ENCODE measurements at regions not wholly inside any gene's neighbourhood (a gene's known extent, or its start where the extent isn't known, plus 50 kb on each side); places are given as distances from the start of the nearest gene placed in this dataset.
"Not testable (repeated sequence)": the region's sequence is repeated elsewhere in the genome, so short reads cannot be mapped to it uniquely, and the experiment has no call there.

DNA sequence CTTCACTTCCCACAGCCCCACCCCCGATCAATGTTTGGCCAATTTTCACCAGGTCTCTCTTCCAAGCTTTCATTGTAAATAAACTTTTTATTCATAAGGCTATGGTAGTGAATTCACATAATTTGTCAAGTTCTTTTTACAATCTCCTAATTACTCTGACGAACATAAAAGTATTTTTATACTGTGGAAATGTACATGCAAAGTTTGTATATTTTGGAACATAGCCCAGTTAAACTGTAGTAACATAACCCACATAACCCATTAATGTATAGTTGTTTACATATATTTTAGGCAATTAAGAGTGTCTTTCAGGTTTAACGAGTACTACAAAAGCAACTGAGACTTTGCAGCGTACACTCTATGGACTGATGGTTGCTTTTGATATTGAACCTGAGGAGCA is 228.3 kb upstream of the ERBB4 start:
- no peak for DNase-seq

DNA sequence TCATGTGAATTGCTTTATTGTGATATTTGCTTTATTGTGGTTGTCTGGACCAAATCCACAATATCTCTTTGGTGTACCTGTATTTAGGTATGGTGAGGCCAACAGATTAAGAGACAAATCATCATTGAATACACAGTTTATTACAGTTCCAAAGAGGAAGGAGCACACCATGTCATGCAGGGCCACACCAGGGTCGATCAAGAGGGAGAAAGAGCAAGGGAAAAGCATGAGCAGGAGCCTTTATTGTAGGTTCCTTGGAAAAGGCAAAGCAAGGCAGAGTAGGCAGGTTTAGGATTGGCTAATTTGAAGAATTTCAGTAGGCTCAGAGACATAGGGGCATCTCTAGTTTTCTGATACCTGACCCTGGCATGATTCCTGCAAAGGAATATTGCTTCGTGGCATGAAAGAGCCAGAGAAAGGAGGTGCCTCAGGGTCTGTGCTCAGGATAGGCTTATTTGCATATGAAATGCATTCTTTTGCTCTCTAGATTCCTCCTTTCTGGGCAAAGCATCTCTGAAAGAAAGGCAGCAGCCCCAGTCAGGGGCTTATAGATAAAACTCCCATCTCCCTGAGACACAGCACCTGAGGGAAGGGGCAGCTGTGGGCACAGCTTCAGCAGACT is 214.2 kb upstream of the ERBB4 start:
- DNase-seq: no peak

- no peak for DNase-seq
These were observed 206.8 kb upstream of the ERBB4 start for GRCh38 chr2:212745359-212745758.

DNA sequence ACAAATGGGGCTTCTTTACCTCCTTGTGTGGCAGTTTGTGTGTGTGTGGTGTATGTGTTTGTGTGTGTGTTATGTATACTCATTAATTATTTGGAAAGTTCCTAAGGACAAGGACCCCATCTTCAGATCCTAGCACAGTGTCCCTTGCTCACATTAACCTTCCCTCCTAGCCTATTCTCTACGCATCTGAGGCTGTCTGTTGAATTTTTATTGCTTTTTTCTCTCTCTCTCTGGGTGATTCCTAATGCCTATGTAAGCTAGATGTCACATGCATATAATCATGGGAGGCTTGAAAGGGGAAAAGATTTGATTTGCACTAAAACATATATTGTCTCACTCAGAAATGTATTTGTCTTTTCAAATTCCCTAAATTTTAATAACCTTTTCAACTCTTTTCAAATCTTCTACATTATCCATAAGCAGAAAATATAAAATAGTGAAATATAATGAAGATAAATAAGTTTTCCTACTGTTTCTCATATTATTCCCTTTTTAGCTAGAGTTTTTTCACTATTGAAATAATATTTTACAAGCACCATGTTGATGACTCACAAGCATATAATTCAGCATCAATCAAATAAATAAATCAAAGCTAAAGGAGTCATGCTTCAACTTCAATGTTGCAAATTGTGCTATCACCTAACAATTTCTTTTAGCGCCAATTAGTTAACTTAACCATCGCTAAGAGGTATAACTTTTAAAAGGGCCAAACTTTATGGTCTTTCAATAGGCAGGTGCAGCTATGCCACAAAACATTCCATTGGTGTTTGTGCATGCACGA is 199.0 kb upstream of the ERBB4 start:
- no peak for DNase-seq

GRCh38 chr2:212736385-212736726 is 197.8 kb upstream of the ERBB4 start:
- no peak for DNase-seq

DNA sequence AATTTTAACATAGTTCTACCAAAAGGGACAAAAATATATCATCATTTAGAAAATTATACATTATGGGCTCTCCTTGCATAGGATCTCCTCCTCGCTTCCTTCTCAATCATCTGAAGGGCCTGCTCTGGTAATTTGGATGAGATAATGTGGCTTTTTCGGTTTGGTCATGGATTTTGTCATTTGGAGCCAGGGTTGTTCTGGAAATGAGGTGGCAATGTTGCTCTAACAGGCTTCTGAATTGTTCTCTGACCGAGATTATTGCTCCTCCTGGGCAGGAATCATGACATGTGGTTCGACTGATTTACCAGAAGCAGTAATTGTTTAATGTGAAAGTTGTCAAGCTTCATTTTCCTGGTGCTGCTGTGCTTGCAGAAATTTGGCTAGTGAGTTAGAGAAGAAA is 194.7 kb upstream of the ERBB4 start:
- peak in 1 of 5 donors; percentile 9 for DNase-seq

DNA sequence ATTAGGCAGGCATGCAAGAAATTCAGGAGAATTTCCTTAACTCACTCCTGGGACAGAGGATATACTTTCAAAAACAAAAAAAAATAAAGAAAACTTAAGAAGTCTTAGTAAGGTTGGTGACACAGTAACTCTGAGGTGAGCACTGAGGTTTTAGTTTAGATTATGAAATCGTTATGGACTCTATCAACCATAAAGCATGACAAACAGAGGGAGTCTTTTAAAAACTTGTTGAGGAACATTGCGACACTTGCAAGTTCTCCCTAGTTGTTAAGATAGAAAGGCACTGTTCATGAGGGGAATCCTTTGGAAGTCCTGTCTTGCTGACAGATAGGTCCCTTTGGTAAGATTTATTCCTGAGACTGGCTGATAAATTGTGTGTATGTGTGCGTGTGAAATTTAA is 194.3 kb upstream of the ERBB4 start:
- DNase-seq: no peak

DNA sequence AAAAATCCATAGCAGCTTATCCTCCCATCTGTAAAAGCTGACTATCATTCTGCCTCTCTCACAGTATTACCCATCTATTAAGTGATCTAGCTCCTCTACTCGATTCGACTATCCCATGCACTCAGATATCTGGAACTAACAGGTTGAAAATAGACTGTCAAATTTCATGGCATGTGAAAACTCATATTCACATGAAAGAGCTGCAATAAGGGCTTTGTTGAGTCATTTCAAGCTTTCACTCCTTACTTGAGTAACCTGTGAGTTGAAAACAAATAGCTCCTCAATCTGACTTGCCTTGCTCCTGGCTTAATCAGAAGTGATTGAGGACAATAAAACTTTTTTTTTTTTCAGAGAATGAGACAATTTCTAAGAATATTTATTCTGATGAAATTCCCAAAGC is 192.4 kb upstream of the ERBB4 start:
- DNase-seq: peak in 1 of 5 donors; percentile 47

DNA sequence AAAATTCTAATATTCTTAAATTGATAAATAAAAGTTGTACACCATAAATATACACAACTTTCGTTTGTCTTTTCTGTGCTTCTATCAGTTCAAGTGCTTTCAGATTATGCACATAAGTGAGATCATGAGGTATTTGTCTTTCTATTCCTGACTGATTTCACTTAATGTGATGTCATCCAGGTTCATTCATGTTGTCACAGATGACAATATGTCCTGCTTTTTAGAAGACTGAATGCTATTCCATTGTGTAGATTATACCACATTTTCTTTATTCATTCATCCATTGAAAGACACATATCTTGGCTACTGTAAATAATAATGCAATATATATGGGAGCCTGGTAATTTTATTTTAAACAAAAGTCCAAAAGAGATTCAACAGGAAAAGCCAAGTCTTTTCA is 190.1 kb upstream of the ERBB4 start:
- no peak for DNase-seq

DNA sequence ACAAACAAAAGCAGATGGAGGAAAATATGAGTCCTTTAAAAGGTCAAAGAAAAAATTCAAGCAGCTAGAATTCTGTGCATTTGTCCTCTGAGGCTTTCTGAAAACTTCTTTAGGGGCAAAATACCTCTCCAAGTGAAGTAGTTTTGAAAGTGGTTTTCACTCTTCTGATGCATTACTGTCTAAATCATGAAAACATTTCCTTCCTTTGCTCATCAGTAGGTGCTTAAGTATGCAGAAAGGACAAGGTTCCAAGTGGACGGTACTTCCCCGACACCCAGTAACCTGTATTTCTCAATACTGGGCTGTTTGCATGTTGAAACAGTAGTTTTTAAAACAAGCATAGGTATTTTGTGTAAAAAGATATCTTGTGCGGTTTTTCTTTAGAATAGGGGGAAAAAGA is 189.1 kb upstream of the ERBB4 start:
- peak in 1 of 5 donors; percentile 13 for DNase-seq

DNA sequence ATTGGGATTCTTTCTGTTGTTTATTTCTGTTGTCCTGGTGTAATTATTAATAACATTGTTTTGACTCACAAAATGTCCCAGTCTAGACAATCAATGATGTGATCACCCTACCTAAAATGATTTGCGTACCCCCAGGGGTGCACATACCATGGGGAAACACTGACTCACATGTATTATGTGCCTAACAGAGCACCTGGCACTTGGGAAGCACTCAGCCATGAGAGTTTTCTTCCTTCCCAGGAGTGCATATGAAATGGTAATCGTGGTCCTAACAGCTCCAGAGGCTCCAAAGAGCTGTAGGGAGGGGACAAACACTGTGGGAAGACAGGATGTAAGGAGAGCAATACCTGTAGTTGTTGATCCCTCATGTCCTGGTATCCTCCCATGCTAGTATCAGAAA is 187.8 kb upstream of the ERBB4 start:
- no peak for DNase-seq

GRCh38 chr2:212725180-212725579 is 186.6 kb upstream of the ERBB4 start:
- no peak for DNase-seq

DNA sequence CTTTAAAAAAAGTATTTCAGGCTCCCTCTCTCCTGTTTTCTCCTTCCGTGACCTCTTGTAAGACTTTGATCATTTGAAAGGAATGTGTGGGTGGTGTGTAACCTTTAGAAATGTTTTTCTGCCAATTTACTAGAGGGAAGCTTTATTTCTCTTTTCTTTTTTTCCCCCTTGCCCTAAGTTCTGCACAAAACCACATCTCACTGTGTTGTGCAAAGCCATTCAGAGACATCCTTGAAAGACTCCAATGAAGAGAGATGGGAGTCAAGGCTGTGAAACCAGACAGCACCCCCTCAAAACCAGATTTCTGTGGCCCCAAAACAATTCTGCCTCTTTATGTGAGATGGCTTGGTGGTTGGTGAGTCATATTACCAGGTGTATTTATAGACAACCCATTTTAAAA is 184.6 kb upstream of the ERBB4 start:
- no peak for DNase-seq

DNA sequence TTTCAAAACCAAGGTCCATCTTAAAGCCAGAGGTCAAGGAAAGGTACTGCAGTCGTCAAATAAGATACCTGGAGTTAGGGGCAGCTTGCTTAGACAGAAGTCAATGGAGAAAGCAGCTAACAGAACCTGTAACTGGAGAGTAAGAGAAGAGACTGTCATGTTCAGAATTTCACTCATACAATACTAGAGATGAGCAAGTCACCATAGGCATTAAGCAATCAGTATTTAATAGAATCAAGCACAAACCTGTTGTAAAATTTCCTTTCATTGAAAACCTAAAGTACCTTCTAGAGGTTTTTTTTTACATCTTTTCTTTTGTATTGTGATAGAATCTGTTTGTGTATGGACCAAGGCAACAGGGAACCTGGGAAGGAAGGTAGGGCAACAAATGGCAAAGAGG is 183.4 kb upstream of the ERBB4 start:
- no peak for DNase-seq

GRCh38 chr2:212721026-212721451 is 182.4 kb upstream of the ERBB4 start:
- no peak for DNase-seq

GRCh38 chr2:212715411-212715810 is 176.8 kb upstream of the ERBB4 start:
- DNase-seq: not testable (repeated sequence)

DNA sequence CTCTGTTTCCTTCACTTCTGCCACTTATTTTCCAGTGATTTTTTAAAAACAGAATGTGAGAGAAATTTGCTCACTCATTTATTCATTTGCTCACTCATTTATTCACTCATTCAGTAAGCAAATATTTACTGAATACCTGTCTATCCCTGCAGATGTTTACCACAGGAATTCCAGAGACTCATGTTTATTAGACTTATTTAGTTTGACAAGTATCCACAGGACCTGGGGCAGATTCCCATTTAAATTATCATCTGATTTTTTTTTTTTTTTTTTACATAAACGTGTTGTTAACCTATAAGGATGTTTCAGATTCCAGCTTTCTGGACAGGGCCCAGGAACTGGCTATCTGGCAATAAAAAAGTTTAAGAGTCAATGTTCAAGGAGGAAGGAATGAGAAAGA is 175.1 kb upstream of the ERBB4 start:
- DNase-seq: no peak

DNA sequence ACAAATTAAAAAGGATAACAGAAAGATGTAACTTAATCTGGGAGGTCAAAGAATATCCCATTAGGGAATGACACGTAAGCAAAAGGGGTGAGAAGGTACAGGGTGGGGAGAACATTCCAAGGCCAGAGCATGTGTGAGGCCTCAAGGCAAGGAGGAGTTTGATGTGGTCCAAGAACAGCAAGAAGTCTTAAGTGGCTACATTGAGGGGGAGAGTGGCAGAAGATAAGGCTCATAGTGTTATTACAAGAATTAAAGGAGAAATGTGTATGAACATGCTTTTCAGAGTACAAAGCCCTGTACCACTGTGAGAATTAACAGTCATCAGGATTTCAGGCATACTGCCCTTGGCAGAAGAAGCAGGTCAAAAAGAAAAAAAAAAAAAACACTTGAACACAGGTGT is 174.4 kb upstream of the ERBB4 start:
- DNase-seq: no peak

DNA sequence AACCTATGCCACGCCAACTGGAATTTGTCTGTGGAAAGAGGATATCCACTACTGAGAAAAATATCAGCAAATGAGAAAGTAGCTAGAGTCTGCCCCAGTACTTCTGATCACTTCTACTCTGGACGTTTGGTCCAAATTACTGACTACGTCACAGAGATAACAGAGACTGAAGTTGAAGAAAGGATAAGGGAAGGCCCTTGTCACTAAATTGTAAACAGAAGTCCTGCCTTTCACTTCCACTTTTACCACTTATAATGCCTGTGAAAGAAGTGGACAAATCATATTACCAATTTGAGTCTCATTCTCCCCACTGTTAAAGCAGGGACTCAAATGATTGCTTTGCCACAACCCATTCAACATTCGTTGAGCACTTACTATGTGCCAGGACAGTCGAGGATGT is 173.9 kb upstream of the ERBB4 start:
- DNase-seq: no peak

DNA sequence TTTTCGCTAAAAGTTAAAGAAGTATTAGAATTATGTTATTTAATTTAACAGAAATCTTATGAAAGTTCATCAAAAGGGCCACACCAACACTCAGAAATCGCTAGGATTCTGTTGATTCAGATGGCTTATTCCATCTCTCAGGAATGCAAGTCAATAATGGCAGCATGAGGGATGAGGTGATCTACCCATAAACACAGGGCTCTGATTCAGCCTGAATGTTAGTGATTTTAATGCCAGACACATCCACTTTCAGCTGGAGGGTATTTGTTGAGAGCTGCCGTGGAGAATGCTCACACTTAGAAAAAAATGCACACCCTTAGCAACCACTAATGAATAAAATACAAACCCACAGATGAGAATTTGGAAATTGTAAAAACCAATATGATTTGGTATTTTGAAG is 173.3 kb upstream of the ERBB4 start:
- no peak for DNase-seq

DNA sequence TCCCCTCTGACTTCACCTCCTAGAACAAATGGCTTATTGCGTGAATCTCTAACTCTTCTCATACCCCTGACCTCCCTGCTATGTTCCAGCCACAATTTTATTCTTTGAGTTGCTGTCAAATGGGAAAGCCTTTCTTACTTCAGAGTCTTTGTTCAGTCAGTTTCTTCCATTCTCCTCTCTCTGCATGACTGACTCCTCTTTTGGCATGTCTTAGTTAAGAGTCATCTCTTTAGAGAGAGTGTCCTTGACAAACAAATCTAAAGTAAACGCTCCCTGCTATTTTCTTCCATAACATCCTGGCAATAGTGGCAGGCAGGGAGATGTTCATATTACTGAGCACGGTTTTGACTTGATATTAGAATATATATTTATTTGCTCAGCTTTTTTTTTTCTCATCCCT is 170.7 kb upstream of the ERBB4 start:
- DNase-seq: no peak

- no peak for DNase-seq
These were observed 169.8 kb upstream of the ERBB4 start for GRCh38 chr2:212708355-212708754.

DNA sequence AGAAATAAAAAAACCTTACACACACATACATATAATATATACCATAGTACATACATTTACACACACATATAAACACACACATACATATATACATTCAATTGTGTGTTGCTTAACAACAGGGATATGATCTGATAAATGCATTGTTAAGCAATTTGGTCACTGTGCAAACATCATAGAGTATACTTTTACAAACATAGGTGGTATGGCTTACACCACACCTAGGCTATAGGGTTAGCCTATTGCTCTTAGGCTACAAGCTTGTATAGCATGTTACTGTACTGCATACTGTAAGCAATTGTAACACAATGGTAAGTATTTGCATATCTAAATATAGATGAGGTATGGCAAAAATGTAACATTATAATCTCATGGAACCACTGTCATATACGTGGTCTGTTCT is 156.8 kb upstream of the ERBB4 start:
- DNase-seq: no peak

GRCh38 chr2:212694398-212694797 is 155.8 kb upstream of the ERBB4 start:
- DNase-seq: no peak

DNA sequence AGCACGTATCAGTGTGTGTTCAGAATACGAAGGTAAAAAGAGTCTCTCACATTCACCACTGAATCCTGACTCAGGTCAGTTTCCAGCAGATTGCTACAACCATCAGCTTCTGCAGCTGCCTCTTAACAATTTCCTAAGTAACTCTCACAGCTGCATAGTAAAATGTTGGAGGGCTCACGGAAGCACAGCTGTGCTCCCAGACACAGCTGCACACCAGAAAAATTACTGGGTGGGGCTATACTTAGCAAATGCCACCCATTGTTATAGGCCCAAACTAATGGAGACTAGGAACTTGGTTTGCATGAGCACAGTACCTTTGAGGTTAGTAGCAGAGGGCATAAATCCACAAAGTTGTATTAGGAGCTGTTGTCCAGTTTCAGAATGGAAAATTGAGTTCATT is 153.9 kb upstream of the ERBB4 start:
- DNase-seq: no peak

Data from T-helper 1 cell (primary cell).